MM.1S (cell line): ENCODE measurements at regions not wholly inside any gene's neighbourhood (a gene's known extent, or its start where the extent isn't known, plus 50 kb on each side); places are given as distances from the start of the nearest gene placed in this dataset.
"Not testable (repeated sequence)": the region's sequence is repeated elsewhere in the genome, so short reads cannot be mapped to it uniquely, and the experiment has no call there.

Source experiments
- DNase-seq: peaks from one replicate; pipeline ENCODE4 v3.0.0-alpha.2; 2015
- H2AFZ ChIP-seq: fragments of 300-600 bp; sonication (generic); 2 replicates; pipeline ENCODE4 v1.6.0; 2016; ENCODE audit warnings: antibody characterized with exemption, low read length
- H3F3A ChIP-seq: fragments of 300-600 bp; sonication (generic); 2 replicates; pipeline ENCODE4 v1.6.1; 2016; ENCODE audit warnings: mild to moderate bottlenecking, antibody characterized with exemption, low read length, moderate library complexity, mixed read lengths; ENCODE audit not compliant: insufficient read depth
- H3K27ac ChIP-seq: fragments of 300-600 bp; sonication (generic); 2 replicates; pipeline ENCODE4 v1.5.1; 2016; ENCODE audit warnings: mild to moderate bottlenecking, low read length
- H3K27me3 ChIP-seq: fragments of 300-600 bp; sonication (generic); replicated peaks from 2 replicates; pipeline ENCODE4 v1.6.0; 2016; ENCODE audit warnings: low read length; ENCODE audit not compliant: insufficient read depth
- H3K36me3 ChIP-seq: fragments of 300-600 bp; sonication (generic); replicated peaks from 2 replicates; pipeline ENCODE4 v1.6.1; 2016; ENCODE audit warnings: mild to moderate bottlenecking, low read length, mixed read lengths; ENCODE audit not compliant: insufficient read depth
- H3K4me1 ChIP-seq: fragments of 300-600 bp; sonication (generic); 2 replicates; pipeline ENCODE4 v1.6.1; 2016; ENCODE audit warnings: low read length, mixed read lengths
- H3K4me2 ChIP-seq: fragments of 300-600 bp; sonication (generic); 2 replicates; pipeline ENCODE4 v1.6.0; 2016; ENCODE audit warnings: low read depth, low read length
- H3K4me3 ChIP-seq: fragments of 300-600 bp; sonication (generic); 2 replicates; pipeline ENCODE4 v1.5.1; 2016; ENCODE audit warnings: low read length, mixed read lengths
- H3K79me2 ChIP-seq: fragments of 300-600 bp; sonication (generic); 2 replicates; pipeline ENCODE4 v1.6.1; 2016; ENCODE audit warnings: mixed run types, low read length, mixed read lengths
- H3K9ac ChIP-seq: fragments of 300-600 bp; sonication (generic); 2 replicates; pipeline ENCODE4 v1.6.1; 2016; ENCODE audit warnings: low read length, mixed read lengths
- H3K9me2 ChIP-seq: fragments of 300-600 bp; sonication (generic); replicated peaks from 2 replicates; pipeline ENCODE4 v1.6.1; 2016; ENCODE audit warnings: mild to moderate bottlenecking, low read length, mixed read lengths; ENCODE audit not compliant: insufficient read depth
- H3K9me3 ChIP-seq: fragments of 300-600 bp; sonication (generic); replicated peaks from 2 replicates; pipeline ENCODE4 v1.6.1; 2016; ENCODE audit warnings: mild to moderate bottlenecking, low read length, mixed read lengths; ENCODE audit not compliant: insufficient read depth
- H4K20me1 ChIP-seq: fragments of 300-600 bp; sonication (generic); 2 replicates; pipeline ENCODE4 v1.6.1; 2016; ENCODE audit warnings: mild to moderate bottlenecking, low read length, moderate library complexity, mixed read lengths; ENCODE audit not compliant: insufficient read depth
- CTCF ChIP-seq: fragments of 300-600 bp; sonication (generic); IDR thresholded peaks from 2 replicates; pipeline ENCODE4 v1.5.1; 2016; ENCODE audit warnings: antibody characterized with exemption, low read length, mixed read lengths
- EZH2 ChIP-seq: fragments of 300-600 bp; sonication (generic); optimal IDR thresholded peaks from 2 replicates; pipeline ENCODE3; 2017; ENCODE audit warnings: low read depth, mild to moderate bottlenecking, antibody characterized with exemption, low read length, mixed read lengths
- EZH2phosphoT487 ChIP-seq: fragments of 300-600 bp; sonication (generic); IDR thresholded peaks from 2 replicates; pipeline ENCODE4 v1.6.1; 2018; ENCODE audit warnings: antibody characterized with exemption, low read length

DNA sequence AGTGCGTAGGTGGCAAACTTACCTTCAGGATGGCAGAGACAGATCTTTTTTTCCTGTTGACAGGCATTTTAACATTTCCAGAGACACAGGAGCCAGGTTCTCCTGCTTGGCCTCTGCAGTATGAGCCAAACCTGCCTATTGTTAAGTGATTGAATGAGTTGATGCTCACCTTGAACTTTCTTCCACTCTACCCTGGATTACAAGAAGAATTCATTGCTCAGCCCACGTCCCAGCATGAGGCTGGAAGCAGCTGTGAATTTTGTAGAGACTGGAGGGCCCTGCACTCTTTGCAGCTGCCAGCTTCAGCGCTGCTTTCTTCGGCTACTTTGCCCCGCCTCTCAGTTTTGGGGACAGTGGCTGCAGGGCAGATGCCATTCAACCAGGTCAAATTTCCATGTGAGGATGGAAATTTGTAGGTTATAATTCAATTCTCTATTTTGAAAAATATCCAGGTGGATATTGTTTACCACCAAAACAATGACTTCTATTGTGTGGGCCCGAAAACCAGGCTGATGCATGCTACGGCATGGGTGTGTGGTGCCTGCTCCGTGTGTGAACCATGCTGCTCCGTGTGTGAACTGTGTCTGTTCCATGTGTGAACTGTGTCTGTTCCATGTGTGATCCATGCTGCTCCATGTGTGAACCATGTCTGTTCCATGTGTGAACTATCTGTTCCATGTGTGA is 75.2 kb upstream of the METTL9 start:
- H3K36me3 ChIP-seq, result no peaks in the 10 kb centered on the region

DNA sequence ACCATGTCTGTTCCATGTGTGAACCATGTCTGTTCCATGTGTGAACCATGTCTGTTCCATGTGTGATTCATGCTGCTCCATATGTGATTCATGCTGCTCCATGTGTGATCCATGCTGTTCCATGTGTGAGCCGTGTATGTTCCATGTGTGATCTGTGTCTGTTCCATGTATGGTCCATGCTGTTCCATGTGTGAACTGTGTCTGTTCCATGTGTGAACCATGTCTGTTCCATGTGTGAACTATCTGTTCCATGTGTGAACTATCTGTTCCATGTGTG is 74.7 kb upstream of the METTL9 start:
- H2AFZ ChIP-seq, H3K4me1 ChIP-seq, H3K4me2 ChIP-seq, H3K27ac ChIP-seq, H4K20me1 ChIP-seq, H3K9ac ChIP-seq, H3K27me3 ChIP-seq, H3K79me2 ChIP-seq, H3F3A ChIP-seq, H3K4me3 ChIP-seq, H3K9me2 ChIP-seq, DNase-seq, H3K9me3 ChIP-seq, H3K36me3 ChIP-seq: not testable (repeated sequence)

More for the DNA sequence above, 75.2 kb upstream of the METTL9 start:
- no peak for DNase-seq
- no peaks in the 10 kb centered on the region for H3K9me2 ChIP-seq
- H3K4me1 ChIP-seq, result no peaks in the 10 kb centered on the region
- H3K9ac ChIP-seq, result no peak overlapping the region
- TF ChIP-seq EZH2, result no peak
- no peak for TF ChIP-seq EZH2phosphoT487
- no peak for TF ChIP-seq CTCF
- peaks cover 9% of the 10 kb centered on the region for H3K79me2 ChIP-seq
- no peaks in the 10 kb centered on the region for H3F3A ChIP-seq
- H3K4me3 ChIP-seq, result no peak overlapping the region
- no peak overlapping the region for H2AFZ ChIP-seq
- no peak overlapping the region for H3K27ac ChIP-seq
- H3K27me3 ChIP-seq, result peaks cover 9% of the 10 kb centered on the region; the same call in 1 of the 2 replicates
- no peaks in the 10 kb centered on the region for H3K9me3 ChIP-seq
- no peaks in the 10 kb centered on the region for H4K20me1 ChIP-seq
- H3K4me2 ChIP-seq, result no peak overlapping the region

DNA sequence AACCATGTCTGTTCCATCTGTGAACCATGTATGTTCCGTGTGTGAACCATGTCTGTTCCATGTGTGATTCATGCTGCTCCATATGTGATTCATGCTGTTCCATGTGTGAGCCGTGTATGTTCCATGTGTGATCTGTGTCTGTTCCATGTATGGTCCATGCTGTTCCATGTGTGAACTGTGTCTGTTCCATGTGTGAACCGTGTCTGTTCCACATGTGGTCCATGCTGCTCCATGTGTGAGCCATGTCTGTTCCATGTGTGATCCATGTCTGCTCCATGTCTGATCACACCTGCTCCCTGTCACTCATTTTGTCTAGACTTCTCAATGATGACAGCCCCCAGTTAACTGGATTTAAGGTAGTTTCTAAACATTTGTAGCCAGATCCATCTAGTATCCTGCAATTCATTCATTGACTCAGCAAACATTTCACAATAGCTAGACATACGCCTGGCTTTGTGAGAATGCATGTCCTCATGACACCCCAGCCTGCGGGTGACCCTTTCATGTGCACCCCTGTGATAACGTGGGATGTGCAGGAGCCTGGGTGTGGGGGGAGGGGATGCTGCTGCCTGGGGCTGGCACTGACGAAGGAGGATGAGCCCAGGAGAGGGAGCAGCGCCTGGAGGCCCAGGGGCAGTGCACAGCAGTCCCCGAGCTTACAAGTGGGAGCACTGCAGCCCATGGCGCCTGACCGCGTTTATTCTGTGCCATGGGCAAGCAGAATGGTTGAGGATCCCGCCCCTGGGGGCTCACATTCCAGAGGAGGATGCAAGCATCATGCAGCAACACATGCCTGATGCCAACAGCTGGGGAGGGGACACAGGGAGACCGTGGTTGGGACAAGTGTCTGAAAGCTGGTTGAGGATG is 74.1 kb upstream of the METTL9 start:
- not testable (repeated sequence) for H3K79me2 ChIP-seq, H3K9ac ChIP-seq, H3K27me3 ChIP-seq, H3K27ac ChIP-seq, H3K9me2 ChIP-seq, H3K36me3 ChIP-seq, H3F3A ChIP-seq, H3K4me3 ChIP-seq, H4K20me1 ChIP-seq, H2AFZ ChIP-seq, H3K4me1 ChIP-seq, H3K9me3 ChIP-seq, H3K4me2 ChIP-seq, DNase-seq

- H3K9ac ChIP-seq, H4K20me1 ChIP-seq, H3K27me3 ChIP-seq, H3K9me2 ChIP-seq, H3F3A ChIP-seq, DNase-seq, H3K4me2 ChIP-seq, H3K27ac ChIP-seq, H3K79me2 ChIP-seq, H3K4me1 ChIP-seq, H2AFZ ChIP-seq, H3K9me3 ChIP-seq, H3K4me3 ChIP-seq, H3K36me3 ChIP-seq: not testable (repeated sequence)
Measured at GRCh38 chr16:21525956-21526922, 73.1 kb upstream of the METTL9 start.
